KMS-11 (cell line): ENCODE measurements at regions not wholly inside any gene's neighbourhood (a gene's known extent, or its start where the extent isn't known, plus 50 kb on each side); places are given as distances from the start of the nearest gene placed in this dataset.

Source experiments
- H2AFZ ChIP-seq: fragments of 200-600 bp; sonication (generic); 2 replicates; pipeline ENCODE4 v1.6.1; 2016; ENCODE audit warnings: antibody characterized with exemption, mixed run types, low read depth
- H3K27ac ChIP-seq: fragments of 200-600 bp; sonication (generic); 2 replicates; pipeline ENCODE4 v1.6.1; 2016; ENCODE audit warnings: mild to moderate bottlenecking, mixed run types
- H3K27me3 ChIP-seq: fragments of 200-600 bp; sonication (generic); 2 replicates; pipeline ENCODE4 v1.6.1; 2017; ENCODE audit warnings: mild to moderate bottlenecking, low read depth, mixed run types, moderate library complexity; ENCODE audit not compliant: insufficient read depth
- H3K36me3 ChIP-seq: fragments of 200-600 bp; sonication (generic); 2 replicates; pipeline ENCODE4 v1.6.1; 2017; ENCODE audit warnings: mild to moderate bottlenecking, mixed run types; ENCODE audit not compliant: insufficient read depth
- H3K4me1 ChIP-seq: fragments of 200-600 bp; sonication (generic); 2 replicates; pipeline ENCODE4 v1.6.1; 2016; ENCODE audit warnings: mild to moderate bottlenecking, low read depth, mixed run types; ENCODE audit not compliant: poor library complexity, severe bottlenecking
- H3K4me2 ChIP-seq: fragments of 200-600 bp; sonication (generic); 2 replicates; pipeline ENCODE4 v1.7.0; 2016; ENCODE audit warnings: mild to moderate bottlenecking, mixed run types
- H3K4me3 ChIP-seq: fragments of 200-600 bp; sonication (generic); IDR thresholded peaks from 2 replicates; pipeline ENCODE4 v1.6.1; 2017; ENCODE audit warnings: low read depth, low read length, mixed read lengths; ENCODE audit not compliant: insufficient read depth
- H3K79me2 ChIP-seq: fragments of 200-600 bp; sonication (generic); 2 replicates; pipeline ENCODE4 v1.6.1; 2016; ENCODE audit warnings: low read depth, mixed run types; ENCODE audit not compliant: insufficient read depth
- H3K9ac ChIP-seq: fragments of 200-600 bp; sonication (generic); 2 replicates; pipeline ENCODE4 v1.6.1; 2016; ENCODE audit warnings: mild to moderate bottlenecking, mixed run types
- H4K20me1 ChIP-seq: fragments of 200-600 bp; sonication (generic); 2 replicates; pipeline ENCODE4 v1.6.1; 2016; ENCODE audit warnings: mild to moderate bottlenecking, mixed run types; ENCODE audit not compliant: insufficient read depth
- TF ChIP-seq, protein P1 (sequence below): fragments of 200-600 bp; sonication (generic); conservative IDR thresholded peaks from 2 replicates; pipeline ENCODE4 v1.6.1; 2017; ENCODE audit warnings: low read depth, mild to moderate bottlenecking, antibody characterized with exemption, low read length, moderate library complexity, mixed read lengths

DNA sequence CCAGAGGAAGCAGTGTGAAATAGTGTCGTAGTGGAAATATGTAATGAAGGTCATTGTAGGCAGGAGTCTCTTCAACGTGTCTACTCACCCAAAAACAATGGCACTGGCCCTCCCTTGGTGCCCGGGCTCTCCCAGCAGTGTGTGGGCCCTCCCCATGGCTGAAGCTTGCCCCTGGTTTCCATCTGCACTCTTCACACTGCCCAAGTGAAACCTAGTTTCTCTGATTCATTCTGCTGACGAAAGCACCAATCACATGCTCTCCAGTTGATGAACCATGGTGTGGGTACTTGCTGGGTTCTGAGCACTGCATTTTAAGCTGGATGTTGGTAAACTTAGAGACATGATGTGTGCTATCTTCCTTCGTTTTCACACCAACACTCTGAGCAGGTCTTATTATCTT is 61.0 kb upstream of the AGBL1 start:
- Histone ChIP-seq H3K27me3 (no peaks in the 10 kb centered on the region), H3K9ac (no peak overlapping the region), H3K4me2 (no peak overlapping the region), H3K4me1 (peaks cover 8% of the 10 kb centered on the region), H3K4me3 (no peak overlapping the region), H3K79me2 (no peaks in the 10 kb centered on the region), H2AFZ (no peak overlapping the region), H4K20me1 (no peaks in the 10 kb centered on the region), H3K27ac (no peak overlapping the region), H3K36me3 (no peaks in the 10 kb centered on the region)
- TF ChIP-seq, protein P1, sequence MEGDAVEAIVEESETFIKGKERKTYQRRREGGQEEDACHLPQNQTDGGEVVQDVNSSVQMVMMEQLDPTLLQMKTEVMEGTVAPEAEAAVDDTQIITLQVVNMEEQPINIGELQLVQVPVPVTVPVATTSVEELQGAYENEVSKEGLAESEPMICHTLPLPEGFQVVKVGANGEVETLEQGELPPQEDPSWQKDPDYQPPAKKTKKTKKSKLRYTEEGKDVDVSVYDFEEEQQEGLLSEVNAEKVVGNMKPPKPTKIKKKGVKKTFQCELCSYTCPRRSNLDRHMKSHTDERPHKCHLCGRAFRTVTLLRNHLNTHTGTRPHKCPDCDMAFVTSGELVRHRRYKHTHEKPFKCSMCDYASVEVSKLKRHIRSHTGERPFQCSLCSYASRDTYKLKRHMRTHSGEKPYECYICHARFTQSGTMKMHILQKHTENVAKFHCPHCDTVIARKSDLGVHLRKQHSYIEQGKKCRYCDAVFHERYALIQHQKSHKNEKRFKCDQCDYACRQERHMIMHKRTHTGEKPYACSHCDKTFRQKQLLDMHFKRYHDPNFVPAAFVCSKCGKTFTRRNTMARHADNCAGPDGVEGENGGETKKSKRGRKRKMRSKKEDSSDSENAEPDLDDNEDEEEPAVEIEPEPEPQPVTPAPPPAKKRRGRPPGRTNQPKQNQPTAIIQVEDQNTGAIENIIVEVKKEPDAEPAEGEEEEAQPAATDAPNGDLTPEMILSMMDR, result no peak

DNA sequence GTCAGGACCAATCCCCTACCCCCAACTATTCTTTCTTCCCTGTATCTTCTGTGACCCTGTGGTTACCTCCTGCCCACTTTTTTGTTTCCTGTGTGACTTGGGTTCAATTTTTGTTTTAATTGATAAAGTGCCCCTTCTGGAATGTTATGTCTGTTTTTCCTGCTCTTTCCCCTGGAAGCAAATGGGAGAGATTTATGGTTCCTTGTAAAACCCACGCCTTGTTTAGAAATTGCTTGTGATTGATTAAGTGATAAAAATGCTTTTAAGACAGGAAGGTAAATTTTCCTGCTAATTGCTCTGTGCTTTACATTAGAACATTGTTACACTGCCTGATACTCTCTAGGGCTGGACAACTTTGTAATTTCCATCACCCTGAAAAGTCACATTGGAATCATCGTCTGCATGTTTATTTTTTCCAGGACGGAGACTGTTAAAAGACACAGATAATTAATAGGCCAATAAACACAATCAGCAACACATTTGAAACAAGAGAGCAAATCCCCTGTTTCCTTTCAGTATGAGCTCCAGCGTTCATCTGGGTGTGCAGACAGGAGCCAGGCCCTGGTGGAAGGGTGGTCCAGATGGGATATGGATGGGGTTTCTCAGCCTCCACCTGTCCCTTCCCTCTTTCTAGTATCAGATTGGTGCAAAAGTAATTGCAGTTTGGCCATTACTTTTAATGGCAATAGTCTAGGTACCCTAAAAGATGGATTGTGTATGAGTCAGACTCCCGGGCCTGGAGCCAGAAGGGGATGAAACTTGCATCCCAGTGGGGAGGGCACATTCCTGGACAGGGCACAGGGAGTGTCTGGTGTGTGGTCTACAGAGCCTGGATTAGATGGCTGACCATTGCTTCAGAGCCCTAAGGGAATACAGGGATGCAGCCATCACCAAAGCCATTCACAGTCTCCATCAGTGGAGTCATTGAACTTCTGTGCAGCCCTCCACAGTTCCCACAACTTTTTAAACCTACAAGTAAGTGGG is 58.1 kb upstream of the AGBL1 start:
- no peaks in the 10 kb centered on the region for H4K20me1 ChIP-seq
- peaks cover 8% of the 10 kb centered on the region for H3K4me1 ChIP-seq
- H3K27me3 ChIP-seq, result no peaks in the 10 kb centered on the region
- H3K4me2 ChIP-seq, result no peak overlapping the region
- no peaks in the 10 kb centered on the region for H3K36me3 ChIP-seq
- no peak overlapping the region for H2AFZ ChIP-seq
- no peak overlapping the region for H3K27ac ChIP-seq
- H3K9ac ChIP-seq, result no peak overlapping the region
- H3K79me2 ChIP-seq, result no peaks in the 10 kb centered on the region
- TF ChIP-seq, protein P1, result no peak
- no peak overlapping the region for H3K4me3 ChIP-seq

DNA sequence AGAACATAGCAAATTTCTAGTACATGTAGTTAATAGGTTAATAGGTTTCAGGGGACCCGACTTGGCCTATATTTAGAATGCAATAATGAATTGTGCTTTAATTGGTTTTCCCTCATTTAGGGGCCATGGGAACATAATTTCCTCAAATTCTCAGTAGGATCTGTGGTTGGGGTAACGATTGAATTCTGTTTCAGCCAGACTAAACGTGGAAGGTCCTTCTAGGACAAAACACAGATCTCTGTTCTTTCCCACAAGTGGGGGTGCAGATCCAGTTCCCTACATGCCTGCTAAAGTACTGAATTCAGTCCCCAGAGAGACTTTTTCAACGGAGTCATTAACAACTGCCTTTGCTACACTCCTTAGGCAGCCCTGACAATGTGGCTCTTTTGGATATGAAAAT is 50.7 kb upstream of the AGBL1 start:
- H4K20me1 ChIP-seq, result no peaks in the 10 kb centered on the region
- H3K4me3 ChIP-seq, result no peak overlapping the region
- no peaks in the 10 kb centered on the region for H3K79me2 ChIP-seq
- TF ChIP-seq, protein P1, result no peak
- no peak overlapping the region for H2AFZ ChIP-seq
- no peak overlapping the region for H3K27ac ChIP-seq
- H3K36me3 ChIP-seq, result no peaks in the 10 kb centered on the region
- H3K27me3 ChIP-seq, result no peaks in the 10 kb centered on the region
- no peaks in the 10 kb centered on the region for H3K4me1 ChIP-seq
- H3K4me2 ChIP-seq, result no peak overlapping the region
- no peak overlapping the region for H3K9ac ChIP-seq
